Astrocyte of the cerebellum (primary cell): ENCODE measurements at regions not wholly inside any gene's neighbourhood (a gene's known extent, or its start where the extent isn't known, plus 50 kb on each side); places are given as distances from the start of the nearest gene placed in this dataset.

Experiments
- DNase-seq: peaks from one replicate; pipeline ENCODE4 v3.0.0-alpha.2; 2011; ENCODE audit warnings: low read depth
- H3K4me3 ChIP-seq: 2 replicates; pipeline ENCODE4 v1.5.1; 2011; ENCODE audit warnings: mild to moderate bottlenecking, low read depth, low read length, moderate library complexity
- in situ Hi-C: cut with HindIII; loops from 2 replicates; pipeline ENCODE4 v1.10.0; 2017; ENCODE audit warnings: low sequenced_read_pairs
- TF ChIP-seq, protein P1 (sequence below): IDR thresholded peaks from 2 replicates; pipeline ENCODE4 v1.5.1; 2012; ENCODE audit warnings: low read length, low read depth, moderate library complexity, mild to moderate bottlenecking; ENCODE audit errors: missing control alignments

- no peak overlapping the region for H3K4me3 ChIP-seq
- no peak for DNase-seq
- in situ Hi-C loops: no loop called here
- TF ChIP-seq, protein P1, sequence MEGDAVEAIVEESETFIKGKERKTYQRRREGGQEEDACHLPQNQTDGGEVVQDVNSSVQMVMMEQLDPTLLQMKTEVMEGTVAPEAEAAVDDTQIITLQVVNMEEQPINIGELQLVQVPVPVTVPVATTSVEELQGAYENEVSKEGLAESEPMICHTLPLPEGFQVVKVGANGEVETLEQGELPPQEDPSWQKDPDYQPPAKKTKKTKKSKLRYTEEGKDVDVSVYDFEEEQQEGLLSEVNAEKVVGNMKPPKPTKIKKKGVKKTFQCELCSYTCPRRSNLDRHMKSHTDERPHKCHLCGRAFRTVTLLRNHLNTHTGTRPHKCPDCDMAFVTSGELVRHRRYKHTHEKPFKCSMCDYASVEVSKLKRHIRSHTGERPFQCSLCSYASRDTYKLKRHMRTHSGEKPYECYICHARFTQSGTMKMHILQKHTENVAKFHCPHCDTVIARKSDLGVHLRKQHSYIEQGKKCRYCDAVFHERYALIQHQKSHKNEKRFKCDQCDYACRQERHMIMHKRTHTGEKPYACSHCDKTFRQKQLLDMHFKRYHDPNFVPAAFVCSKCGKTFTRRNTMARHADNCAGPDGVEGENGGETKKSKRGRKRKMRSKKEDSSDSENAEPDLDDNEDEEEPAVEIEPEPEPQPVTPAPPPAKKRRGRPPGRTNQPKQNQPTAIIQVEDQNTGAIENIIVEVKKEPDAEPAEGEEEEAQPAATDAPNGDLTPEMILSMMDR: no peak
These were observed 472.8 kb downstream of the TMA16 start for GRCh38 chr4:163967263-163967662.

- in situ Hi-C loops: no loop called here
- no peak overlapping the region for H3K4me3 ChIP-seq
- TF ChIP-seq, protein P1: no peak
- no peak for DNase-seq
These were observed 473.2 kb downstream of the TMA16 start for GRCh38 chr4:163967710-163968109.

- TF ChIP-seq, protein P1: no peak
- no peak for DNase-seq
- H3K4me3 ChIP-seq: no peak overlapping the region
- in situ Hi-C loops: no loop called here
These were observed 474.8 kb downstream of the TMA16 start for GRCh38 chr4:163969291-163969690.

GRCh38 chr4:163976588-163976987, 482.1 kb downstream of the TMA16 start:
- TF ChIP-seq, protein P1: no peak
- in situ Hi-C loops: no loop called here
- DNase-seq: no peak
- H3K4me3 ChIP-seq: no peak overlapping the region

DNA sequence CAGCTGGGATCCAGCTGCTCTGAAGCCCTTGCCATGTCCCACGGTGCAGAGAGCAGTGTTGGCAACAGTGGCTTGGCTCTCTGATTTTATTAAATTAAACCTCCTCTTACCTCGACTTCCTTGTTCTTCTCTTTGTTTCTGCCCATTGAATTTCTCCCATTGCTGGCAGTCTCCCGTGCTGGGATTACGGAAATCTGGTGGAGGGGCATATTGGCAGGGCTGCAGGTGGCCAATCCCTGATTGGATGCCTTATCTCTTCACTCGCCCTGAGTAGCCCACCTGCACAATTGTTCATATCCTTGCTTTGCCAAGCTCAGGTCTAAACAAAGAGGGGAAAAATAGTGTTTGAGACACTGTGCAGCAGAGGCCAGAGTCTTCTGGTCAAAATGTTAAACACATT, 493.9 kb downstream of the TMA16 start:
- no peak overlapping the region for H3K4me3 ChIP-seq
- TF ChIP-seq, protein P1: no peak
- no peak for DNase-seq
- in situ Hi-C loops: no loop called here

DNA sequence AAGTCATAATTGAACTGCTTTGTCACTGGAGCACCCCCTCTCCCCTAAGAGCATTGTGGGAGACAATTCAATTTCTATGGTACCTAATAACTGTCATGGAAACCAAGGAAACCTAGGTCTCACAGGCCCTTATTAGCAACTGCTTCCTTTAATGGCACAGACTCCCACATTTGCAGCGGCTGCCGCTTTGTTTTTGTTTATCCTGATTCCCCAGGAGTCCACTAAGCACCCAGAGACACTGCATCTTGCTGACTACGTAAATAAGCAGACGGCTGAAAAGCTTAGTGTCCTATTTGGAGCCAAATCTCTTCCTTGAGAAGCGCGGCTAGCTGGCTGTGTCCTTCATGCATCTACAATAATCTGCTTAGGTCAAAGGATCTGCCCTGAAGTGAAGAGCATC, 494.4 kb downstream of the TMA16 start:
- in situ Hi-C loops: no loop called here
- DNase-seq: no peak
- TF ChIP-seq, protein P1: no peak
- H3K4me3 ChIP-seq: no peak overlapping the region
